ENCODE measurements at regions not wholly inside any gene's neighbourhood (a gene's known extent, or its start where the extent isn't known, plus 50 kb on each side); places are given as distances from the start of the nearest gene placed in this dataset.
"Not testable (repeated sequence)": the region's sequence is repeated elsewhere in the genome, so short reads cannot be mapped to it uniquely, and the experiment has no call there.

DNA sequence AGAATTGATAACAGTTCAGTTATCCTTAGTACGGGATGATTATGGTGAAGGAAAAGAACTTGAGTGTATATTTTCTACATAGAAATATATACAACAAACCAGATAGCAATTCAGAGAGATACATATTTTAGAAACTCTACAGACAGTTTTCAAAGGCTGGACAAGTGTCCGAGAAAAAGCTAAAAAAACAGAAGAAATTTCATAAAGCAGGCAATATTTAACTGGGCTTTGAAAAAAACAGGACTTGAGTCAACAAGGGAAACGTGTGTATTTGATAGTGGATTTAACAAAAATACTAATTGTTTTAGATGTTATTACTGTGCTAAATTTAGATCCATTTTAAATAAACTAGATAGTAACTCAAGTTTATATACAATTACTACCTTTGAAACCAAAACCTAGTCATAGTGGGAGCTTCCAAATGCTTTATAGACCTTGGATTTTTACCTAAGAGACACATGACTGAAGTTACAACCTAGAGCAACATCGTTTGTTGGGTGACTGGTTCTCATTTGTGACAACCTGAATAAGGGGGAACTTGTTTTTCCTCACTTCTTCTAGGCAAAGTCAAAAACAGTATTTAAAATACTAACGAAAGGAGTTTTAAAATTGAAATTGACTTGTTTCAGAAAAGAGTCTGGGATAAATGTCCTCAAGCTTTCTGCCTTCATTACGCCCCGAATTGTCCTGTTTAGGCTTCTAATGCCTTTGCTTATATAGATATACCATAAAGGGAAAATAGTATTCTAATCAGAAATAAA is 116.7 kb upstream of the PRSS16 start:
- FAIRE-seq (no peak), DNase-seq (ENCODE audit: insufficient read length, low spot score) (no peak)

DNA sequence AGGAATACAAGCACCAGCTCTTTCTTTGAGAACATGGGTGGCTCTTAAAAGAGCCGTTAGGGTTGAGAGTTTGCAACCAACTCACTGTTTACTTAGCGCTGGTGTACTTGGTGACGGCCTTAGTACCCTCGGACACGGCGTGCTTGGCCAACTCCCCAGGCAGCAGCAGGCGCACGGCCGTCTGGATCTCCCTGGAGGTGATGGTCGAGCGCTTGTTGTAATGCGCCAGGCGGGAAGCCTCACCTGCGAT is 115.3 kb upstream of the PRSS16 start:
- not testable (repeated sequence) for DNase-seq (ENCODE audit: insufficient read length, low spot score); FAIRE-seq

DNA sequence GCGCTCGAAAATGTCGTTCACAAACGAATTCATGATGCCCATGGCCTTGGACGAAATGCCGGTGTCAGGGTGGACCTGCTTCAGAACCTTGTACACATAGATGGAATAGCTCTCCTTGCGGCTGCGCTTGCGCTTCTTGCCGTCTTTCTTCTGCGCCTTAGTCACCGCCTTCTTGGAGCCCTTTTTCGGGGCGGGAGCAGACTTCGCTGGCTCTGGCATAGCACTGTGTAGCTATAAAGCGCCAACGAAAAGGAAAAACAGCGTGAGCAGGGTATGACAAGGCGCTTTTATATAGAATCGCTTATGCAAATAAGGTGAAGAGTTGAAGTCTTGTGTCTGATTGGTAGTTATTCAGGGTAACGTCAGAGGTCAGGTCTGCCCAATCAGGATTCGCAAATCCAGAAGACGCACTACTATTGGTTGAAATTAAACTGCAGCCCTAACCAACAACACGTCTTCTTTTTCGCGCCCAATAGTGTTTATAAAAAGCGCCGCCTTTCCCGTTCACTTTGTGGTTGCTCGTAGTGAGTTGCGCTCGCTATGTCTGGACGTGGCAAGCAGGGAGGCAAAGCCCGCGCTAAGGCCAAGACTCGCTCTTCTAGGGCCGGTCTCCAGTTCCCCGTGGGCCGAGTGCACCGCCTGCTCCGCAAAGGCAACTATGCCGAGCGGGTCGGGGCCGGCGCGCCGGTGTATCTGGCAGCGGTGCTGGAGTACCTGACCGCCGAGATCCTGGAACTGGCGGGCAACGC is 114.8 kb upstream of the PRSS16 start:
- DNase-seq (ENCODE audit: insufficient read length, low spot score) = peak; percentile 96
- peak; percentile 79 for FAIRE-seq

DNA sequence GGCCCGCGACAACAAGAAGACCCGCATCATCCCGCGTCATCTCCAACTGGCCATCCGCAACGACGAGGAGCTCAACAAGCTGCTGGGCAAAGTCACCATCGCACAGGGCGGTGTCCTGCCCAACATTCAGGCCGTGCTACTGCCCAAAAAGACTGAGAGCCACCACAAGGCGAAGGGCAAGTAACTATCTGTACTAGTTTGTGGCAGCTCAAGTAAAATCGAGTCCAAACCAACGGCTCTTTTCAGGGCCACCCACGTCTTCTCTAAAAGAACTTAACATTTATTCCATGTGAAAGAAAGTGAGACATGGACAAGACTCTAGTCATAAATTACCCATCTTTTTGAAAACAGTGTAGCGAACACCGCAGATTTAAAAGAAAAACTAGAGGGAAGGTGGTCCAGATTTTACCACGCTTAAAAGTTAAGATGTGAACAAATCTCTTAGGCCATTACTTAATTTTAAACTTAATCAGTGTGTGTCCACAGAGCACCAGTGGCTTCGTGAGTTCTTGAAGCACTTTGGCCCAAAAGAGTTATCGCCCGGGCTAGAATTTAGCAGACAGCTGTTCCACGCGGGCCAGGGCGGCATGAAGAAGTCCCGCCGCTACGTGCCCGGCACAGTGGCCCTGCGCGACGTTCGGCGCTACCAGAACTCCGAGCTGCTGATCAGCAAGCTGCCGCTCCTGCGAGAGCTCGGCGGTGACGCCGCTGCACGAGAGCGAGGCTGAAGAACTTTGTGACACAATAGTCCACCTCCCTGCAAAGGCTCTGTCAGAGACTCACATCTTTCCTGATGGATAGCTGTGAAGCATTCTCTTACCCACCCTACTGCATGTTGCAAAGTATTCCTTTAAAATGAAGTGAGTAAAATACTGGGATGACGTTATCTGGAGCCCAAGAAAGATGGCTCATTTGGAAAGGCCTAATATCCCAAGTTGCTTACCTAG is 113.9 kb upstream of the PRSS16 start:
- no peak for DNase-seq (ENCODE audit: insufficient read length, low spot score)
- no peak for FAIRE-seq

DNA sequence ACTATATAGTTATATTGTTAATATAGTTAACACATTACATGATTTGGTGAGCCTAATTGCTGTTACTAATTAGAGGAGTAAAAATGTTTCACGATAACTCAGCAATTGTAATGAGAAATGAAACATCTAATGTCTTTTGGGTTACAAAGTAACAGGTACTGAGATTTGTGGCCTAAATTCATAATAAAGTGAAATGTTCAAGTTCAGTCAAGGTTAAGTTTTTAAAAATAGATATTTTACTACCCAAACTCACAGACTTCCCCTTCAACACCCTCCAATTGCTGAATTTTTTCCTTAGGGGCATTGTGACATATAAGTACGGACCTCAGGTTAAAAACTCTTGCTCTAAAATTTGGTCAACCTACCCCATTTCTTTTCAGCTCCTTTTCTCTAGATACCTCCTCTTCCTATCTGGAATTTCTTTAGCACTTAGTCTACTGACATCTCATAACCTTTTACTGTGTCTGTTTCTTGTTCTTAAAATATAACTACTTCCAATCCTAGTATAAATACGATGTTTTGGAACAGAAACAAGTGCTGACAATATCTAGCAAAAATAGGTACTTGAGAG is 112.3 kb upstream of the PRSS16 start:
- DNase-seq (ENCODE audit: insufficient read length, low spot score) (no peak), FAIRE-seq (no peak)

DNA sequence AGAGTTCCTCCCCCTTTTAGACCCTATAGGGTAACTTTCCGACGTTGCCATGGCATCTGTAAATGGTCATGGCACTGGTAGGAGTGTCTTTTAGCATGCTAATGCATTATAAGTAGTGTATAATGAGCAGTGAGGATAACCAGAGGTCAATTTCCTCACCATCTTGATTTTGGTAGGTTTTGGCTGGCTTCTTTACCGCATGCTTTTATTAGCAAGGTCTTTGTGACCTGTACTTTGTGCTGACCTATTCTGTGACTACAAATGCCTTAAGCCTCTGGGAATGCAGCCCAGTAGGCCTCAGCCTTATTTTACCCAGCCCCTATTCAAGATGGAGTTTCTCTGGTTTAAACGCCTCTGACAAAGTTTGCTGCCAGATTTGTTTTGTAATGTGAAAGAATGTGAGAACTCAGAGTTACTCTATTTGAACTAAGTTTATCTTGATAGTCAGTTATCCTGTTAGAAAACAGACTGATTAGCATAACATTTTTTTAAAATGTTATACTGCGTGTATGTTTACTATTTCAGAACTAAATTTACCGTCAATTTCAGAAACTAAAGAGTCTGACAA is 111.3 kb upstream of the PRSS16 start:
- FAIRE-seq = no peak
- DNase-seq (ENCODE audit: insufficient read length, low spot score) = no peak

DNA sequence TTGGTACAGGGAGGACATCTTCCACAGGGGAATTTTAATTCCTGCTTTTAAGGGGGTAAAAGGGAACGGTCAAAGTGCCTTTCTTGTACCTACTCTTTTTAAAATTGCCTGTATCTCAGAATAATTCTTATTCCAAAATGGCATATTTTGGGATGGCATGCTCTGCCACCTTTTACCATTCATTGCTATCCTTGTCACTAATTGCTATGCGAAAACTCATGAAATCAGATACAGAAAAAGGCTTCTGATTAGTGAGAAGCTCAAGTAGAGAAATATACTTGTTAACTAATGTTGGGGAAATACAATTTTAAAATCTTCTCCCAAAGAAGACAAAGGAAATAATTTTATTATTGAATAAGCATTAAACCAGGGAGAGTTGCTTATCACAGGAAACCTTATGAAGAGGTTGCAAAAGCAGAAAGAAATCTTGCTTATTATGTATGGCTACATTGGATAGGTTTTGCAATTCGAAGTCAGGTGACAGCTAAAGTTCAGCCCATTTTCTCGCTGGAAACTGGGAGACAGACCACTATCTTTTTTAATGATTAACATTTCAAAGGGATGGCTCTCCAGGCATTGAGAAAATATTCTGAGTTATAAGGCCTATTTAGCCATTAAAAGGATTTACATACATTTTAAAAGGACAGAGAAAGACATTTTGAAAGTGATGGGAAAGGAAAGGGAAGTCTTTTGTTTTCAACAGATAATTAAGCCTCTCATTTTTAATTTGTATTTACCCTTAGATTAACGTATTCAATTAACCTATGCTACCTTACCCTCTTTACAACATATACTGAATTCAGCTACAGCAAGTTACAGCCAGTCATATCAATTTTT is 110.3 kb upstream of the PRSS16 start:
- DNase-seq (ENCODE audit: insufficient read length, low spot score) = no peak
- no peak for FAIRE-seq

DNA sequence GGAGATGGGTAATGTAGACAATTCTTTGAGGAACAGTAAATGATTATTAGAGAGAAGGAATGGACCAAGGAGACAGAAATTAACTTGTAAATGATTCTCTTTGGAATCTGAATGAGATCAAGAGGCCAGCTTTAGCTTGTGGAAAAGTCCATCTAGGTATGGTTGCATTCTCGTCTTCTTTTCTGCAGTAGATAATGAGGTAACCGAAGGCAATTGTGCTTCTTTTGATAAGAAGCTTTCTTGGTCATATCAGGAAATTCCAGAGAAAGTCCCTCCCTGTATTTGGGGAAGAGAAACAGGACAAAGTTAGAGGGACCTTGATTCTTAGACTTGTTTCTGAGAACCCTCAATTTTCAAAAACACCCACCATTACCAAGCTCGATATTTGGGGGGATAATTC is 109.1 kb upstream of the PRSS16 start:
- no peak for FAIRE-seq
- DNase-seq (ENCODE audit: insufficient read length, low spot score) = no peak

DNA sequence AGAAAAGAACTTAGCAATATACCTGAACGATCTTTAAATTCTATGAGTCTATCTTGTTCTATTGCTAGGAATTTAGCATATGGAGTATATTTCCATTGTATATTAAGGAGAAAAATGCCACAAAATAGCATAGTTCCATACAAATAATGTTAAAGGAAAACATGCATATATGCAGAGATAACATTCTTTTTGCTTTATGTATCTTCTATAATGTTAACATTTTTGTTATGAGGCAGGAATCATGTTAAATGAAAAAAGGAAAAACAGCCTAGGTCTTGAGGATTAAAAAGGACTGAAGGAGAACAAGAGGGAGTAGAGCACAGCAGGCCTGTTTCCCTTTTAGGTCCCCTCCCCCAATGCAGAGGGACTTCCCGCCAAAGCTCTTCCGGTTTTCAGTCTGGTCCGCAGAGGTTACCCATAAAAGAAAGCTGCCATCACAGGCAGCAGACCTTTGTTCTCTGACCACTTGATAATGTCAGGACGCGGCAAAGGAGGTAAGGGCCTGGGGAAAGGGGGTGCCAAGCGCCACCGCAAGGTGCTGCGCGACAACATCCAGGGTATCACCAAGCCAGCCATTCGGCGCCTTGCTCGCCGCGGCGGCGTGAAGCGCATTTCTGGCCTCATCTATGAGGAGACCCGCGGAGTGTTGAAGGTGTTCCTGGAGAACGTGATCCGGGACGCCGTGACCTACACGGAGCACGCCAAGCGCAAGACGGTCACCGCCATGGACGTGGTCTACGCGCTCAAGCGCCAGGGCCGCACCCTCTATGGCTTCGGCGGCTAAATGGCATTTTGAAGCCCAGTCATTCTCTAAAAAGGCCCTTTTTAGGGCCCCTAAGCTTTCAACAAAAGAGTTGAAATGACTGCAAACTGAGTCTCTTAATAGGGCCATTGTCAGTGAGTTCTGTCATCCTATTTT is 108.4 kb upstream of the PRSS16 start:
- DNase-seq (ENCODE audit: insufficient read length, low spot score) (peak; percentile 67), FAIRE-seq (no peak)

DNA sequence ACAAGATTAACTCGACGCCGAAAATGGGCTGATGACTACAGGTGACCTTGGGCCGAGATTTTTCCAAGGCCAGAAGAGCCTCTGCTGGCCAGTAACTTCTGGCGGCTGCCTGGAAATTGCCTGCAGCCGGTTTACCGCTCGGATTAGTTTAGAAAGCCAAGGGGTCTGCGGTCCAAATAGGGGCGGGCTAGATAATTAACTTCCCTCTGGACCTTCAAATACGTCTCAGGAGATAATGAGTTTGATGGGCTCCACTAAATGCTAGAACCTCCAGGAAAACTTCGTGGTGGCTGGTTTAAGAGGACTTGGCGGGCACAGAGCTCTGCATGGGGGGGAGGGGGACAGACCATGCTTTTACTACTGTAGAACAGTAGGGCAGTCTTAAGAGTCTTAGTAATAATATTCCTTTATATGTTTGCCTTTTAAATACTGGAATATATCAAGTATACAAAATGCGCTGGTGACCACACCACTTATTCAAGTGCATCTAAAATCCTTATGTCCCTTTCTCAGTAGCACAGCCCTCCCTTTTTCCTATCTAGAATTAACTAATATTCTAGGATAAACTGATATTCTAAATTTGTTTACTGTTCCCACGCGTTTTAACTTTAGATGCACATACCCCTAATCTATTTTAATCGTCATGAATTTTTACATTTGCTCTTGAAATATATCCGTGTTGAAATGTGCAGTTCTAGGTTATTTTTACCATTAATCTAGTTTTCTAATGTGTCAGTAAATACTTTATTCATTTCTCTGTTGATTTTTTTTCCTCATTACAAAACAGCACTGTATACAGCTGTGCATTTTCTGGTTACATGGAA is 107.5 kb upstream of the PRSS16 start:
- no peak for FAIRE-seq
- no peak for DNase-seq (ENCODE audit: insufficient read length, low spot score)

DNA sequence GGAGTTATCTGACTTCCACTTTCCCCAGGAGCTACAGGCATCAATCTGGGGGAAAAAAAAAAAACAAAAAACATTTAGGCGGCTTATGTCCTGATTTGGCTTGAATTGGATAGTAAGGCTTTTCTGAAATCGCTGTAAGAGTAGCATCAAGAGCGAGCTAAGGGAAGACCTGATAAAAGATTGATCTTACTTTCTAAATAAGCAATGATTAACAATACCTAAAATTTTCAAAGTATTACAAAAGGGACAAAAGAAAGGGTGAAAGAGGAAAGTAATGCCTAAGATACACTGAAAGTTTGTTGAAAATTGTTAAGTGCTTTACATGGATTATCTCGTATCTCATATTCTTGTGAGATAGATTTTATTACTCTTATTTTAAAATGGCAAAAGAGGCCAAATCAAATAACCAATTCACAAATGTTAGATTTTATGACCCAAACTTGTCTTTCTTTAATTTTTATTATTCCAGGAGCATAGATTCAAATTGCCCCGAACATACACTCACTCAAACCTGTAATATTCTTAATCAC is 106.4 kb upstream of the PRSS16 start:
- FAIRE-seq = no peak
- no peak for DNase-seq (ENCODE audit: insufficient read length, low spot score)

DNA sequence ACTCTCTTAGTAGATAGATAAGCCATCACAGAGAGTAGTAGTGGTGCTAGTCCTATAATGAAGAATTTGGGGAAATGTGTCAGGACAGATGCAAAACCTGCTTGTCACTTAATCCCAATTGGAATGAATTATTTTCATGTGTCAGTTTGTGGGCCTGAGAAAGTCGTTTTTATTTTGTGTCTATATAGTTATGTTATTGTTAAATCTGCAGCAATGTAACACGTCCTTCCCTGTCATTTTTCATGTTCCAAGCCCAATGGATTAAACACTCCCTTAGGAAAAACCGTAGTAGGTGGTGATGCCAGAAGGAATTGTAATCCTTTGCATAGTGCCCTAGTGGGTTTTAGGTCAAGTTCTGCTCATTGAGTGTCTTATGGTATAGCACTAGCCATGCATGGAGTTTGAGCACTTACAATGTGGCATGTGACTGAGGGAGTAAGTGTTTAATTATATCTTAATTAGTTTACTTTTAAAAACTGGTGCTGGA is 105.9 kb upstream of the PRSS16 start:
- FAIRE-seq = no peak
- DNase-seq (ENCODE audit: insufficient read length, low spot score) = no peak

DNA sequence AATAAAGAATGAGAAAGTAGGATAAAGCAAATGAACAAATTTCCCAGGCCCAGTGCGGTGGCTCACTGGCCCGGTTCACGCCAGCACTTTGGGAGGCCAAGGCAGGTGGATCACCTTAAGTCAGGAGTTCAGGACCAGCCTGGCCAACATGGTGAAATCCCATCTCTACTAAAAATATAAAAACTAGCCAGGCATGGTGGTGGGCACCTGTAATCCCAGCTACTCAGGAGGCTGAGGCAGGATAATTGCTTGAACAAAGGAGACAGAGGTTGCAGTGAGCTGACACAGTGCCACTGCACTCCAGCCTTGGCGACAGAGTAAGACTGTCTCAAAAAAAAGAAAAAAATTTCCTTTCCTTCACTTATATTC is 104.5 kb upstream of the PRSS16 start:
- DNase-seq (ENCODE audit: insufficient read length, low spot score); FAIRE-seq: not testable (repeated sequence)

DNA sequence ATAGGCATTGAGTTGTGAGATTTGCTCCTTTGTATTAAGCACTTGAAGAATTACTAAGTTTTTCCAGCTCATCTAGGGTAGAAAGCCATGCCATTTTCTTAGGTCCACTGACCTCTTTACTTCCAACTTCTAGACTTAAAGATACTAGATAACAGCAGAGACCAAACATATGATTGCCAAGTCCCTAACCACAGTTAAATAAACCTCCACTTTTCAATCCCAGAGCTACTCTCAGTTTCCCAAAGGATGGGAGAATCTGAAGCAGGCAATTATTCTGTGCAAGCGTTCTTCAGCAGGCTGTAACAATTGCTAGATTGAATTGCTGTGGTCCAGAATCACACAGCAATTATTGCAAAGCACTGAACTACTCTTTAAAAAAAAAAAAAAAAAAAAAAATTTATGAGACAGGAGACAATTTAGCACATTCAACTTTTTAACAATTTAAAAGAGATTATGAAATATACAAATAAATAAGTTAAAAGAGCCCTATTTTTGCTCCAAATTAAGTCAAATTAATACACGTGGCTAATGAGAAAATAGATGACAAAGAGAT is 104.0 kb upstream of the PRSS16 start:
- DNase-seq (ENCODE audit: insufficient read length, low spot score) = no peak
- FAIRE-seq = no peak

DNA sequence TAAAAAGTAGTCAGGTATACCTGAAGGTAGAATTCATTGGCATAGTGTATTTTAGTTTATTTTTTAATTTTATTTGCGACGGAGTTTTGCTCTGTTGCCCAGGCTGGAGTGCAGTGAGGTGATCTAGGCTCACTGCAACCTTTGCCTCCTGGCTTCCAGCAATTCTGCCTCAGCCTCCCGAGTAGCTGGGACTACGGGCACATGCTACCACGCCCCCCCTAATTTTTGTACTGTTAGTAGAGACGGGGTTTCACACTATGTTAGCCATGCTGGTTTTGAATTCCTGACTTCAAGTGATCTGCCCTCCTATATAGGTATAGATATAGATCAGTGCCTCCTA is 102.8 kb upstream of the PRSS16 start:
- FAIRE-seq = no peak
- no peak for DNase-seq (ENCODE audit: insufficient read length, low spot score)

DNA sequence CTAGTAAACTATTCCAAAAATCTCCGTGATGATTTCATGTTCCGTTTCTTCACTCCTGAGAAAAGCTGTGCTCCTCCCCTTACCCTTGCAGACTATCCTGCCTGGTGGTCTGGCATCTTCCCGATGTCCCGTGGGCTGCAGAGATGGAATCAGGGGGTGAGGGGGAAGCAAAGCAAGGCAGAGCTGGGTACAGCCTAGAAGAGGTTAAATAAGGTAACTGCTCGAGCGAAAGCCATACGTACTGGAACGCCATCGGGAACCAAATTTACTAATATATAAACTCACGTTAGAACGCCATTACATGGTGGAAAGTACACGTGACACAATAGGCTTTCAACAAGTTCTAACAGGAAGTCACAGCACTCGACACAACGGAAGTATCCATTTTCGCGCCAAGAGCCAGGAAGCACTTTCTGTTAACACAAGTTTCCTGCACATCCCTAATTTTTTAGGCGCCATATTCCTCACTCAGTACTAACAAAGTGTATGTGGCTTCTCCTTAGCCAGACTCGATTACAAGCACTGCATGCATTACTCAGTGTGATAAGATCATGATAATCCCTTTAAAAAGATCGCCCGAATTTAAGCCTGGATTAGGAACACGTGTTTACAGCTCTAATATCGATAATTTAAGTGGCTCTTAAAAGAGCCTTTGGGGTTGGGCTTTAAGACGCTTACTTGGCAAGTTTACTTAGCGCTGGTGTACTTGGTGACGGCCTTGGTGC is 101.6 kb upstream of the PRSS16 start:
- no peak for FAIRE-seq

DNA sequence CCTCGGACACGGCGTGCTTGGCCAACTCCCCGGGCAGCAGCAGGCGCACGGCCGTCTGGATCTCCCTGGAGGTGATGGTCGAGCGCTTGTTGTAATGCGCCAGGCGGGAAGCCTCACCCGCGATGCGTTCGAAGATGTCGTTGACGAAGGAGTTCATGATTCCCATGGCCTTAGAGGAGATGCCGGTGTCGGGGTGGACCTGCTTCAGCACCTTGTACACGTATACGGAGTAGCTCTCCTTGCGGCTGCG is 101.1 kb upstream of the PRSS16 start:
- FAIRE-seq = not testable (repeated sequence)

More for the DNA sequence above, 101.6 kb upstream of the PRSS16 start:
- DNase-seq (ENCODE audit: insufficient read length, low spot score) = no peak

More for the DNA sequence above, 101.1 kb upstream of the PRSS16 start:
- DNase-seq (ENCODE audit: insufficient read length, low spot score) = not testable (repeated sequence)
